ENCODE measurements at regions not wholly inside any gene's neighbourhood (a gene's known extent, or its start where the extent isn't known, plus 50 kb on each side); places are given as distances from the start of the nearest gene placed in this dataset.

- Mint-ChIP-seq H3K27ac (no peak overlapping the region), H3K36me3 (no peaks in the 10 kb centered on the region), H3K27me3 (ENCODE audit: low read depth) (no peaks in the 10 kb centered on the region), H3K4me3 (no peak overlapping the region), H3K4me1 (peaks cover 8% of the 10 kb centered on the region), H3K9me3 (no peaks in the 10 kb centered on the region; the same call in 1 of the 2 replicates)
- no peak for TF ChIP-seq ATF3 (CRISPR knock-in tag; conservative IDR thresholded peaks at IDR 0.05)
- no peak for TF ChIP-seq SOX15 (CRISPR knock-in tag; IDR thresholded peaks at IDR 0.05)
- TF ChIP-seq, protein P1, sequence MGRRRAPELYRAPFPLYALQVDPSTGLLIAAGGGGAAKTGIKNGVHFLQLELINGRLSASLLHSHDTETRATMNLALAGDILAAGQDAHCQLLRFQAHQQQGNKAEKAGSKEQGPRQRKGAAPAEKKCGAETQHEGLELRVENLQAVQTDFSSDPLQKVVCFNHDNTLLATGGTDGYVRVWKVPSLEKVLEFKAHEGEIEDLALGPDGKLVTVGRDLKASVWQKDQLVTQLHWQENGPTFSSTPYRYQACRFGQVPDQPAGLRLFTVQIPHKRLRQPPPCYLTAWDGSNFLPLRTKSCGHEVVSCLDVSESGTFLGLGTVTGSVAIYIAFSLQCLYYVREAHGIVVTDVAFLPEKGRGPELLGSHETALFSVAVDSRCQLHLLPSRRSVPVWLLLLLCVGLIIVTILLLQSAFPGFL (CRISPR knock-in tag; IDR thresholded peaks at IDR 0.05; ENCODE audit: borderline replicate concordance): no peak
- no peak for TF ChIP-seq ELF4 (CRISPR knock-in tag; IDR thresholded peaks at IDR 0.05; ENCODE audit: low read depth)
- no peak for TF ChIP-seq MAX (CRISPR knock-in tag; IDR thresholded peaks at IDR 0.05)
- DNase-seq (ENCODE audit: low spot score) (no peak), ATAC-seq (no peak)
- POLR2A ChIA-PET: no interaction called here
- CTCF ChIA-PET: no interaction called here
These were observed 460.4 kb upstream of the SOX5 start for GRCh38 chr12:24409868-24410267.

- TF ChIP-seq GTF2I (CRISPR knock-in tag; conservative IDR thresholded peaks at IDR 0.05) (no peak), MLX (CRISPR knock-in tag; IDR thresholded peaks at IDR 0.05) (no peak), ZNF317 (CRISPR knock-in tag; IDR thresholded peaks at IDR 0.05; ENCODE audit: borderline replicate concordance, low read depth) (no peak), MYBL2 (CRISPR knock-in tag; IDR thresholded peaks at IDR 0.05) (no peak), OVOL2 (CRISPR knock-in tag; IDR thresholded peaks at IDR 0.05; ENCODE audit: borderline replicate concordance) (no peak), ZNF416 (CRISPR knock-in tag; IDR thresholded peaks at IDR 0.05) (no peak), ZNF532 (CRISPR knock-in tag; IDR thresholded peaks at IDR 0.05; ENCODE audit: borderline replicate concordance) (no peak), AR (CRISPR knock-in tag; IDR thresholded peaks at IDR 0.05) (no peak), RELA (CRISPR knock-in tag; IDR thresholded peaks at IDR 0.05; ENCODE audit: borderline replicate concordance) (no peak), EMX1 (CRISPR knock-in tag; IDR thresholded peaks at IDR 0.05) (no peak), ATF3 (CRISPR knock-in tag; conservative IDR thresholded peaks at IDR 0.05) (no peak), TEAD4 (CRISPR knock-in tag; IDR thresholded peaks at IDR 0.05) (no peak), NR3C1 (CRISPR knock-in tag; conservative IDR thresholded peaks at IDR 0.05; ENCODE audit: low read depth) (no peak)
- TF ChIP-seq, protein P1 (CRISPR knock-in tag; IDR thresholded peaks at IDR 0.05; ENCODE audit: borderline replicate concordance): no peak
- TF ChIP-seq, protein P2, sequence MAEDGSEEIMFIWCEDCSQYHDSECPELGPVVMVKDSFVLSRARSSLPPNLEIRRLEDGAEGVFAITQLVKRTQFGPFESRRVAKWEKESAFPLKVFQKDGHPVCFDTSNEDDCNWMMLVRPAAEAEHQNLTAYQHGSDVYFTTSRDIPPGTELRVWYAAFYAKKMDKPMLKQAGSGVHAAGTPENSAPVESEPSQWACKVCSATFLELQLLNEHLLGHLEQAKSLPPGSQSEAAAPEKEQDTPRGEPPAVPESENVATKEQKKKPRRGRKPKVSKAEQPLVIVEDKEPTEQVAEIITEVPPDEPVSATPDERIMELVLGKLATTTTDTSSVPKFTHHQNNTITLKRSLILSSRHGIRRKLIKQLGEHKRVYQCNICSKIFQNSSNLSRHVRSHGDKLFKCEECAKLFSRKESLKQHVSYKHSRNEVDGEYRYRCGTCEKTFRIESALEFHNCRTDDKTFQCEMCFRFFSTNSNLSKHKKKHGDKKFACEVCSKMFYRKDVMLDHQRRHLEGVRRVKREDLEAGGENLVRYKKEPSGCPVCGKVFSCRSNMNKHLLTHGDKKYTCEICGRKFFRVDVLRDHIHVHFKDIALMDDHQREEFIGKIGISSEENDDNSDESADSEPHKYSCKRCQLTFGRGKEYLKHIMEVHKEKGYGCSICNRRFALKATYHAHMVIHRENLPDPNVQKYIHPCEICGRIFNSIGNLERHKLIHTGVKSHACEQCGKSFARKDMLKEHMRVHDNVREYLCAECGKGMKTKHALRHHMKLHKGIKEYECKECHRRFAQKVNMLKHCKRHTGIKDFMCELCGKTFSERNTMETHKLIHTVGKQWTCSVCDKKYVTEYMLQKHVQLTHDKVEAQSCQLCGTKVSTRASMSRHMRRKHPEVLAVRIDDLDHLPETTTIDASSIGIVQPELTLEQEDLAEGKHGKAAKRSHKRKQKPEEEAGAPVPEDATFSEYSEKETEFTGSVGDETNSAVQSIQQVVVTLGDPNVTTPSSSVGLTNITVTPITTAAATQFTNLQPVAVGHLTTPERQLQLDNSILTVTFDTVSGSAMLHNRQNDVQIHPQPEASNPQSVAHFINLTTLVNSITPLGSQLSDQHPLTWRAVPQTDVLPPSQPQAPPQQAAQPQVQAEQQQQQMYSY (CRISPR knock-in tag; IDR thresholded peaks at IDR 0.05): no peak
- peaks cover 5% of the 10 kb centered on the region for H3K4me1 Mint-ChIP-seq
- POLR2A ChIA-PET: no interaction called here
- ATAC-seq (no peak), DNase-seq (ENCODE audit: low spot score) (no peak)
- CTCF ChIA-PET: no interaction called here
- no peaks in the 10 kb centered on the region for H3K27me3 Mint-ChIP-seq (ENCODE audit: low read depth)
- no peak overlapping the region for H3K4me3 Mint-ChIP-seq
- no peak overlapping the region for H3K27ac Mint-ChIP-seq
- no peaks in the 10 kb centered on the region for H3K36me3 Mint-ChIP-seq
- H3K9me3 Mint-ChIP-seq: no peaks in the 10 kb centered on the region; the same call in 1 of the 2 replicates
These were observed 458.8 kb upstream of the SOX5 start for GRCh38 chr12:24408305-24408704.

Data from WTC11 (cell line).